HS-27A (cell line): ENCODE measurements at regions not wholly inside any gene's neighbourhood (a gene's known extent, or its start where the extent isn't known, plus 50 kb on each side); places are given as distances from the start of the nearest gene placed in this dataset.

Experiments
- DNase-seq: peaks from one replicate; pipeline ENCODE4 v3.0.0-alpha.2; 2012; ENCODE audit warnings: low read depth, missing footprints

DNA sequence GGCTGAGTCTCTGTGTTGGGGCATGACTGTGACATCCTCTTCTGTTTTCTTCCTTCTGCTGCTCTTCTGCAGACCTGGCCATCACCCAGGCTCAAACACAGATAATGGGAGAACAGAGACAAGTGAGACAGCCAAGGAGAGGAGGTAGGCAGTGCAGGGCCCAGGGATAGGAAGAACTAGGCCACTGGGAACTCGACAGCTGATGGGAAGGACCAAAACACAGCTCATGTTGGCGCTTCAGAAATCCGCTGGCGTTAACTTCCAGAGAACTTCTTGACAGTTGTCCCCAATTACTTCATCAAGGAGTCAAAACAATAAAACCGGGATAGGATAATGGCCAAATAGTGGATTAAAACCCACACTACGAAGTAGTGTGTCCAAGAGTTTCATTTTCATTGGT is 97.0 kb upstream of the PALS2 start:
- DNase-seq, result no peak

DNA sequence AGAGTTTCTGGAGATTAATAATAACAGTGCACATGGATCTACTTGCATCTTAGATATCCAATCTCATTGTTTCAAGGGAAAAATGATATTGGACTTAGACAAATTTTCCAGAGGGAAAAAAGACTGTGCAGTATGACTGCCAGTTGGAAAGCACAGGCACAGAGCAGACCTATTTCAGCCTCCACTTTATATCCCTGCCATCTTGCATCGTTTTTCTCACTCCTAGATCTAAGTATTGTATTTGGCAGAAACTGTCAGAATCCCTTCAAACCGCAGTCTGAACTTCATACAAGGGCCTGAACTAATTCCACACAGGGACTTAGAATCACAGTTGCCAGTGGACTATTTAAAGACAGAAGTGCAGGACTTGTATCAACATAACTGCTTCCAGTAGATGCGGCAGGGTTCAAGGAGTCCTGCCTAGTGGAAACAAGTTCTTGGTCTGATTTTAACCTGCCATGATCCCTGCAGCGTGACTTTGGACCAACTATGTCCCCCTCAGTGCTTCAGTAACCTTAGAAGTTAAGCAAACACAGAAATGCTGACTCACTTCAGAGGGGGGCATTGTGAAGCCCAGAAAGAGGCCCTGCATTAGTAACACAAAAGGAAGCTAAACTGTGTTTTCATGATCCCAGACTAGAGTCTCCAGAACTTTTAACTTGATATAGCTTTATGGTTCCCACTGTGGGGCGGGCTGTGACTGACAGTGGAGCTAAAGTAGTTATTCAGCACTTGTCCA is 95.7 kb upstream of the PALS2 start:
- peak; percentile 42 for DNase-seq

DNA sequence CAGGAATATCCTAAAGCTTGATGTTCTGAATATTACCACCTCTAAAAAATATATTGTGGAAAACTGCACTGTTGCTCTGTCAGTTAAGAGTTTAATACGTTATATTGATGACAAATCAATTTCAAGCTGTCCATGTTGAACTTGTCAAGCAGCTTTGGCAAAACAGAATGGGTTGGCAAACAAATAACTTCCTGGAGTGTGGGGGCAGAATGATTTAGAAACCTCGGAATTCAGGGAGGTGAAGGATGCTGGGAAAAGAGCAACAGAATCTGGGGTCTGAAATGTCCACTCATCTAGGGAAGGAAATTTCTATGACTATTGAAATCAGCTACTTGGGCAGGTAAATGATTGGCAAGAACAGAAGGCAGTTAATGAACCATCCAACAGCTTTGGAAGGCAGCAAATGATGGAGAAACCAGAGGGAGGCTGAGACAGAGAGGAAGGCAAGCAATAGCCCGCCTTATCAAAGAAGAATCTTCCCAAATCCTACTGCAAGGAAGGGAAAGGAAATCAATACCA is 95.1 kb upstream of the PALS2 start:
- DNase-seq, result no peak

DNA sequence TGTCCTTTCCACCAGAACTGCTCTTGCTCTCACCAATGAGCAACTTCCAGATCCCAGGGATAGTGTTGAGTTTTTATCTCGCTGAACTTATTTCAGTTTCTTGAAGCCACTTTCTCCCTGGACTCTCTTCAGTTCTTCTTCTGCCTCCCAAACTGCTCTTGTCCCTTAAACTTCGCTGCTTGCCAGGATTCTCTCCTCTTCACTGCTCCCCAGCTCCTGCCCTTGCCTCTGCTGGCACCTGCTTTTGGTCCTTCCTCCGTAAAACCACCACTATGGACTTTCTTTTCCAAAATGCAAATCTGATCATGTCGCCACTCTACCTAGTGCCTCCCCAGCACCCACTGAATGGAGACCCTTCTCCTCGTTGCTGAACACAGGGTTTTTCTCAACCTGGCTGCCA is 92.8 kb upstream of the PALS2 start:
- DNase-seq, result no peak

DNA sequence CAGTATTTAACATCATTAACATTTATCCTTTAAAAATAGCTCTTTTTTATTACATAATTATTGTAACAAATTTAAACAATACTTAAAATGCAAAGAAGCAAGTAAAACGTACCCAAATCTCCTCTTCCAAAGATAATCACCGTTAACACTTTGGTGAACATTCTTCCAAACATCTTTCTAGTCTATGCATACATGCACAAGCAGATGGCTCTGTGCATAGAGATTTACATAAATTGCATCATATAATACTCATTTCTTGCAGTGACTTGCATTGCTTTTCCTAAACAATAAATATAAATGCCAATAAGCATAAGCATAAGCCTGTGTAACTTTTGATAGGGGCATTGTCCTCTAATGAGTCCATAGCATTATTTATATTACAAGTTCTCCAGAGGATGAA is 89.4 kb upstream of the PALS2 start:
- no peak for DNase-seq

DNA sequence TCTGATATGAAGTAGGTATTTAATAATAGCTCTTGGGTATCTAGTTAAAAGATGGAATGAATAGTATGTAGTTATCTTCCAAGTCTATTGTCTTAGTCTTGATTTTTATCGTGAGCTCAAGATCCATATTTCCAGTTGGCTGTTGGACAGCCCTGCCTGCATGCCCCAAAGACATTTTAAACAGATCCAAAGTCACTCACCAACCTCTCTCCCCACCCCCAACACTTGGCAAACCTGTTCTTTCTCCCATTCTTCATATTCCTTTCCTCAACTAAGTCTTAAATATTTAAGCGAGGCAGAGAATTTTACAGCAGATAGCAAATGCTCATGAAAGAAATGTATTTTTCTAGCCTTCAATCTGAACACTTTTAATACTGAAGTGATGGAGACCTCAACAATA is 80.7 kb upstream of the PALS2 start:
- no peak for DNase-seq

DNA sequence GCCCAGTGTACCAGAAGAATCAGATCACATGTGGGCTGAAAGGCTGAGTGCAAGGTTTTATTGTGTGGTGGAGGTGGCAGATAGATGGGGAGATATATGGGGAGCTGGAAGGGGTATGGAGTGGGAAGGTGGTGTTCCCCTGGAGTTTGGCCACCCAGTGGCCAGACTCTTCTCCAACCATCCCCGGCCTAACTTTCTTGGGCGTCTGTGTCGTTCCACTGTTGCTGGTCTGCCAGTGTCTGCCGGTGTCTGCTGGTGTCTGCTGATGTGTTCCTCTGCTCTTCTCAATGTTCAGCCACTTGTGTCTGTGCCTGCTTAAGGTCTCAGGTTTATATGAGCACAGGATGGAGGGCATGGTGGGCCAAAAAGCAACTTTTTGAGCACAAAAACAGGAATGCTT is 78.4 kb upstream of the PALS2 start:
- no peak for DNase-seq

DNA sequence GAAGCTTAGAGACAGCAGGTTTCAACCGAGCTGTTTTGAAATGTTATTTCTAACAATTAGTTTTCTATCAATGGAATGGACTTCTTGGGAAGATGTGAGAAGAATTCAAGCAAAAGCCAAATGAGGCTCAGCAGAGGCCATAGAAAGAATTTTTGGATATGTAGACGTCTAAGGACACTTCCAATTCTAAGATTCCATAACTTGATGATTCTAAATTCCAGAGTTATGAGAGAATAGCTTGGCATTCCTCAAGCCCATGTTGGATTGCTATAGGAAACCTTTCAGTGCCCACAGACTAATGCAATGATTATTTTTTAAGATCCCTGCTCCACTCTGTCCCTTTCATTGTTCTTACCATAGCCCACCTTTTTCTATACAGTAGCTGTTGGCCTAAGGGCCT is 77.2 kb upstream of the PALS2 start:
- DNase-seq, result no peak

DNA sequence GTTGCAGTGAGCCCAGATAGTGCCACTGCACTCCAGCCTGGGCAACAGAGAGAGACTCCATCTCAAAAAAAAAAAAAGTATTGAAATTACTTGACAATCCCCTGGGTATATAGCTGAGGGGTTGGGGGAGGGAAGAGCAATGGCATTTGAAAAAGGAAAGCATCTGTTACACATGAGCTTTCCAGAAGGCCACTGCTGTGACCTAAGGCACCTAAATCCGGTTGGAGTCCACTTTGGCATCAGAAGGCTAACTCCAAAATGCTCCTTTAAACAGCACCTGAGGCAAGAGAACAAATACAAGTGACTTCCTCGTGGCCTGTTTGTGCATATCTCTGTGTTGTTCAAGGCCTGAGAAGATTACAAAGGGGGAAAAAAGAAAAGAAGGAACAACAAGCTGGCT is 74.8 kb upstream of the PALS2 start:
- no peak for DNase-seq

DNA sequence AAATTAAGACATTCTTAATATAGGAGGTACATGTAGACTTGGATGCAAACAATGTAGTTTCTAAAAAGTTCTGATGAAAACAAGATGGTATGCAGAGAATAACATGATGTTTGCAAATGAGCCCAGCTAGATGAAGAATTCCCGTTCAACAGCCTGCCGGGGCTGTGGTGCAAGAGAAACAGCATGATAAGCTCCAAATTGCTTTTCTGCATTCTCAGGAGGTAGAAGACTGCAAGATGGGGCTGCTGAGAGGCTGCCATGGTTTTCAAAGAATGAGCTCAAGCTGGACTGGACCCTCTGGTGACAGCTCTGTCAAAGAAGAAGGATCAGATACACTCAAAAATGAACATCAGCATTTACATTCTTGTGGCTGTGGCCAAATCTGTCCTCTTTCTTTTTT is 73.4 kb upstream of the PALS2 start:
- no peak for DNase-seq

DNA sequence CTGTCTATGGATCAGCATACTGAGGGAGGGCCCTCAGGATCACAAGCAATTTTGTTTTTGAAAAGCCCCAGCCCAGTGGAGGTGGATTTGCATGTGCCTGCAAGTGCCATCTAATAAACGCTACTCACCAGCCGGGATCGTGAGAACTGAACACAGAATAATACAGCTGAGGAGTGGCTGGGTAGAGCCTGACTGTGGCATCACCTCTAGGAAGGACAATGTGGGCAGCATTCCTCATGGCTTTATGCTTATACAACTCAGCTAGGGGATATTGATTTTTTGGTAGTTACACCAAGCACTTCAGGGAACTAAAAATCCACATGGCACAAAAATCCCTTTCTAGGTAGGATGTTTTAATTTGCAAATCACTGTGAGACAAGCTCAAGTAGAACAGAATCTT is 72.7 kb upstream of the PALS2 start:
- no peak for DNase-seq

DNA sequence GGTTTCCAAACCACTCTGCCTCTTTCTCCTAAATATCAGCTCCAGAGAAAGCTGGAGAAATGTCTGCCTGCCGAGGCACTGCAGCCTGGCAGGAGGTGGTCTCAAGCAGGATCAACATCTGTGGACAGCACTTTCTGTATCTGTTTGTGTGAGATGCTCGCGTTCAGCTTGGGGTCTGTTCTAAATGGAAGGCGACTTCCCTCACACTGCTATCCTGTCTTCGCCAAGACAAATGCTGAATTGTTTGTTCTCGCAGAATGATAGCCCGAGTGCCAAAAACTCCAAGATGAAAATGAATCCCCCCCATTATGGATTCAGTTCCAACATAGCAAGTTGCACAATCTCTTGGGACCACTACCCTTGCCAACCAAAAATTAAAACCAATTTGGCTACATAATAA is 72.2 kb upstream of the PALS2 start:
- DNase-seq, result no peak

DNA sequence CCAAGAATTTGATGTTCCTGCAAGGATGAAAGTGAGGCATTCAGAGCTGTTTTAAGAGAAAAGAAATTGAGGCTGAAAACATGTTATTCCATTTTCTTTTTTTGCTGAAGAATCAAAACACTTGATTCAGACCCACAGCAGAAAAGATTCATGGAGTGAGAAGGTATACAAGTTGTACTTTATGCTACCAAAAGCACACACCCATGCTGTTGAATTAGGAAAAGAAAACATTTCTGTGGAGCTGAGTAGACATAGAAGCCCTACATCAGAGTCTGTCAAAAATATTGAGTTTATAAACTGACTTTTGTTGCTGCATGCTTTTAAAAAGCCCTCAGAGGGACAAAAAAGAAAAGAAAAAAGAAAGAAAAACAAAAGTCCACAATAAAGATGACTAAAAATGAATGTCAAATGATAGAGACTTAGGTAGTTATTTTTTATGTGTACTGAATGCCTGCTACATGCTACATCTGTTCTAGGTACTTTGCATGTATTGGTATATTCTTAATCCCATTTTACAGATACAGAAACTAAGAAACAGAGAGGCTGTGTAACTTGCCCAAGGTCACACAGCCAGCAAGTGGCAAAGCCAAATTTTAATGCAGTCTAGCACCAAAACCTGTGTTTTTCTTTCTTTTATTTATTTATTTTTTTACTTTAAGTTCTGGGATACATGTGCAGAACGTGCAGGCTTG is 71.7 kb upstream of the PALS2 start:
- DNase-seq, result no peak

DNA sequence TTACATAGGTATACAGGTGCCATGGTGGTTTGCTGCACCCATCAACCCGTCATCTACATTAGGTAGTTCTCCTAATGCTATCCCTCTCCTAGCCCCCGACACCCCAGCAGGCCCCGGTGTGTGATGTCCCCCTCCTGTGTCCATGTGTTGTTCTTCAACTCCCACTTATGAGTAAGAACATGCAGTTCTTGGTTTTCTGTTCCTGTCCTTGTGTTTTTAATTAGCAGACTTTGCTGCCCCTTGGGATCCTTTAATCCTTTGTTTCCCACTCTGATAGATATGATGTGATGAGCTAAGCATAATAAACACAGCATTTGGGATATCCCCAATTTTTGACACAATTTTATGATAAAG is 71.1 kb upstream of the PALS2 start:
- no peak for DNase-seq

DNA sequence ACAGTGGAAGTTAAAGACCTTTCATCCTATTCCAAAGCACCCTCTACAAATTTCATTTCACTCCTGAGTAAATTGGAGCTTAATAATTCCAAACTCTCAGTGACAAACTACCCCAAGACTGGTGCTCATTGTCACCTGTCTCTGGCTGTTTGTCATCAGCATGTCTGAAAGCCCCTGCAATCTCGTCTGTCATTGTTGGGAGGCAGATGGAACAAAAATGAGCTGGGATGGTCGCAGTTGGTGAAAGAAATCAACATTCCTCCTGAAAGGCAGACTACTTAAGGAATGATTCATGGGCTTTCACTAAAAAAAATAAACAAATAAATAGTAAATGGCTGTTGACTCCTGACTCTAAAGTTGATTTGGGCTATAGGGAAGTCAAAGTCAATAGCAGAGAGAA is 69.7 kb upstream of the PALS2 start:
- DNase-seq, result no peak

DNA sequence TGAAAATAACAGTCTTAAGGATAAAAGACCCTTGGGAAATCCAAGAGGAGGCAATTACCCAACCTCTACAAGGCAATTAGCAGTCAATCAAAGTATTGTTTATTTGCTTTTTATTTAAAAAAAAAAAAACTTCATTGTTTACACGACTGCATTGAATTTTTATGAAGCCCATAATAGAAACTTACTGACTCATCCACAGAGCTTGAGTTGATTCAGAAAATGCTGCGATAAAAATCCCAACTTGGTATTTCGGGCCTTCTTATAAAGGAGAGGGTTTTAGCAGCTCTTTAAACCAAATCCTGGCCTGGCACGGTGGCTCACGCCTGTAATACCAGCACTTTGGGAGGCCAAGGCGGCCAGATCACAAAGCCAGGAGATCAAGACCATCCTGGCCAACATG is 69.2 kb upstream of the PALS2 start:
- no peak for DNase-seq

DNA sequence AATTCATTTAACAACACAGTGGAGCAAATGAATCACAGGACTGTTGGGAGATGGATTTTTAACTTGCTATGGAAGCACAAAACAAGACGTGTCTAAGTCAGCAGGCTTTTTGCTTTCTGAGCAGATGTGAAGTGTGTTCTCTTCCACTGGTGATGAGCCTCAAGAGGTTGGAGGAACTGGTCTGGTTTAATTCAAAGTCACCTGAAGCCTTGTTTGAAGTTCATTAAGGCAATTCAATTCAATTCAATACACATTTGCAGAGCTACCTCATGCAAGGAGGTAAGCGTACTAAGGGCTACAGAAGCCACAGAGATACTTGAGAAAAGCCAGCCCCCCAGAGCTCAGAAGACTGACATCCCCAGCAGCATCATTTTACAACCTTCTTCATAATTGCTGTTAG is 68.4 kb upstream of the PALS2 start:
- DNase-seq, result no peak

DNA sequence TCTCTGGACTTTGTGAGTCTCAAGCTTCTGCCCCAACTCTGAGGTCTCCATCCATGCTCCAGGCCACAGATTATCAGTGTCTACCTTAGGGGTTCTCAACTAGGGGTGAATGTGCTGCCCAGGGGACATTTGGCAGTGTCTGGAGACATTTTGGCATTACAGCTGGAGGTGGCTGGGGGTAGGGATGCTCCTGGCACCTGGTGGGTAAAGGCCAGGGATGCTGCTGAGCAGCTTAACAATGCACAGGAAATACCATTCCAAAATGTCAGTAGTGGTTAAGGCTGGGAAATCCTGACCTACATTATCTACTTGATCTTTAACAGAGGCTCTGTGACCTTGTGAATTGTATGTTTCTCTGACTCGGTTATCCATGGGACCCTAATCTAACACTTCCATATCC is 67.3 kb upstream of the PALS2 start:
- no peak for DNase-seq

DNA sequence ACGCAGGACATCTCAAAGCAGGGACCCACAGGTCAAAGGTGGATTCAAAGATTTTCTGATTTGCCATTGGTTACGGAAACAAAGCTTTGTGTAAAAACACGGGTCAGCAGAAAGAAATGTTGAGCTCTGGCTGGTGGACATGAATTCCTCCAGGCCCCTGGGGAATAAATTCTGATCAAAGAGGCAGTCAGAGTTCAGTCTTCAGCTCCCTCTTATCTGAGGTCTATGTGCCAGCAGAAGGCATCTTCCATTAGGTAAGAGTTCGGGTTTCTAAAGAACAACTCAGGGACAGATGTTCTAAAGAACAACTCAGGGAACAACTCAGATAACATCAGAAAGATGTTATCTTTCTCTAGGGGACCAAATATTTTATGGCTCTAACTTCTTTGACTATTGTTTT is 64.9 kb upstream of the PALS2 start:
- no peak for DNase-seq

DNA sequence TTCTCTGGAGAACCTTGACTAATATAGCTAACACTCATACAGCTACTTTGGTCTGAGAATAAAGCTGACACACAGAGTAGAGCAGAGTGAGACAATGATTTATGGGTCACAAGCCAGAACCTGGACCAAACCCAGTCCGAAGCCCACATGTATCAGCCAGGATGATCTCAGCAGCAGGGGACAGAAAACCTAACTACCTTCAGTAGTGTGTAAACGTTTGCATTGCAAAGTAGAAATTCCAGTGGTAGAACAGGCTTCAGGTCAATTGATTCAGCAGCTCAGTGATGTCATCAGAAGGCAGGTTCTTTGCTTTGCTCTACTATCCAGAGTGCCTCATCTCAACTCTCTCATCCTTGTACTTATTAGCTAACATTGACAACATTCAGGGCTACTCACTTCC is 62.5 kb upstream of the PALS2 start:
- no peak for DNase-seq

DNA sequence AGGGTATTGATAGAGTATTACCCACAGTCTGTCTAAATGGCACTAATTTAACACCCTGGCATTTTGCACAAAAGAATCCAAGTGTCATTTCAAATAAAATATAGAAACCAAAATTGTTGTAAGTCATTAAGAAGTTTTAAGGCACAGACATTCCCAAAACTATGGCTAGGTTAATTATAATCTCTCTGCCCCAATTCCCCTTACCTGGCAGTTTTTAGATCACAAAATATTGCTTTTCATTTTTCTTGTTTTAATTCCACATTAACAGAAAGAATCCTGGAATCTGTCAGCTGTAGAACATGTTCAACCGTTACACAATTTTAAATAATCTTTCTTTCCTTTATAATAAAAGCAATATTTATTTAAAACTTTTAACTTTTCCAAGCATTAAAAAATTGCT is 56.1 kb upstream of the PALS2 start:
- no peak for DNase-seq

DNA sequence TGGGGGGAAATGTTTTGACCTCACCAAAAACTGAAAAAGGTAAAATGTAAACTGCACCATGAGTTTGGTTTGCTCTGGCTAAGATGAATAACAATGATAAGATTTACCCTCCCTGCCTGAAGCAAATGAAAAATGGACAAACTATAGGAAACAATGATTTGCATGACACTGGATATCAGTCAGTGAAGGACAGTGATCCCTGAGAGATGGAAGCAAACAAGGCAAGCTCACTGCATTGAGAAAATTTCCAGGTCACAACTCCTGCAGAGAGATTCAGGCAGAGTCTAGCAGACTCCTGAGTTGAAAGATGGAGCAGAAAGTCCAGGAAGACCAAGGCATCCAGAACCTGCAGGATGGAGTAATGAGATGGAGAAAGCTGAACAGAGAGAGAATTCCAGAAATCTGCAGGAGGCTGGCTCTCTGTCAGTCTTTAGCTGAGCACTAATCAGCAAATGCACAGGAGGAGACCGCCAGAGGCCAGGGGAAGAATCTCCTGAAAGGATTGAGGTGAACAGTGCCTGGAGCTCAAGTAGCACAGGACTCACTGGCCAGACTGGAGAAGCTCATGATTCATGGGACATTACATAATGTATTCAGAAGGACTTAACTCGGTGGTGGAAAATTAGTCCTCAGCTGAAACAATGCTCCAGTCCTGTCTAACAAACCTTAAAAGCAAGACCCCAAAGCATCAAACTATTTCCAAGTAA is 51.2 kb upstream of the PALS2 start:
- no peak for DNase-seq
